Nephron (organoid): ENCODE measurements at regions not wholly inside any gene's neighbourhood (a gene's known extent, or its start where the extent isn't known, plus 50 kb on each side); places are given as distances from the start of the nearest gene placed in this dataset.

Experiments used
- H3K27ac Mint-ChIP-seq, 3 experiments: 2 replicates each; pipeline ENCODE4 v1.8.0; 2020; ENCODE audit warnings: mixed read lengths in 3 of 3, mild to moderate bottlenecking in 2 of 3, moderate library complexity in 1 of 3
- H3K27me3 Mint-ChIP-seq: 2 replicates; pipeline ENCODE4 v1.8.0; 2021; ENCODE audit warnings: low read depth, mild to moderate bottlenecking, moderate library complexity, mixed read lengths
- H3K36me3 Mint-ChIP-seq: 2 replicates; pipeline ENCODE4 v1.8.0; 2020; ENCODE audit warnings: low read depth, mixed read lengths
- H3K4me1 Mint-ChIP-seq: 2 replicates; pipeline ENCODE4 v1.8.0; 2020; ENCODE audit warnings: mixed read lengths
- H3K4me3 Mint-ChIP-seq, 3 experiments: 2 replicates each; pipeline ENCODE4 v1.8.0; 2020; ENCODE audit warnings: mild to moderate bottlenecking in 3 of 3, mixed read lengths in 3 of 3, moderate library complexity in 2 of 3
- H3K9me3 Mint-ChIP-seq: 2 replicates; pipeline ENCODE4 v1.8.0; 2020; ENCODE audit warnings: mixed read lengths
- CTCF ChIP-seq, 3 experiments: fragments of 200-600 bp; sonication (generic); IDR thresholded peaks; one replicate each; pipeline ENCODE4 v1.5.0; 2021; ENCODE audit warnings: antibody characterized with exemption in 3 of 3; ENCODE audit not compliant: unreplicated experiment in 3 of 3

- H3K9me3 Mint-ChIP-seq: no peaks in the 10 kb centered on the region
- no peaks in the 10 kb centered on the region for H3K27me3 Mint-ChIP-seq
- no peaks in the 10 kb centered on the region for H3K36me3 Mint-ChIP-seq
Observed at GRCh38 chr12:21054334-21054733, 76.7 kb upstream of the SLCO1B1 start.

GRCh38 chr12:21065845-21066244 lies 65.1 kb upstream of the SLCO1B1 start:
- Mint-ChIP-seq H3K9me3 (no peaks in the 10 kb centered on the region), H3K4me1 (no peaks in the 10 kb centered on the region), H3K27me3 (no peaks in the 10 kb centered on the region), H3K27ac (no peak overlapping the region), H3K4me3 (no peak overlapping the region), H3K36me3 (no peaks in the 10 kb centered on the region)
- peak; percentile 18 to 47 (median 30) for TF ChIP-seq CTCF (IDR thresholded peaks at IDR 0.05; ENCODE audit: unreplicated experiment in 3 of 3)

More at GRCh38 chr12:21054334-21054733, 76.7 kb upstream of the SLCO1B1 start:
- H3K27ac Mint-ChIP-seq: no peak overlapping the region
- no peak for TF ChIP-seq CTCF (IDR thresholded peaks at IDR 0.05; ENCODE audit: unreplicated experiment in 3 of 3)
- no peaks in the 10 kb centered on the region for H3K4me1 Mint-ChIP-seq
- no peak overlapping the region for H3K4me3 Mint-ChIP-seq

GRCh38 chr12:21073129-21073528 lies 57.9 kb upstream of the SLCO1B1 start:
- H3K4me1 Mint-ChIP-seq: no peaks in the 10 kb centered on the region
- peaks cover 3% of the 10 kb centered on the region for H3K9me3 Mint-ChIP-seq
- H3K36me3 Mint-ChIP-seq: no peaks in the 10 kb centered on the region

GRCh38 chr12:21073822-21074460 lies 57.1 kb upstream of the SLCO1B1 start:
- no peak overlapping the region for H3K27ac Mint-ChIP-seq

More at GRCh38 chr12:21073129-21073528, 57.9 kb upstream of the SLCO1B1 start:
- H3K27me3 Mint-ChIP-seq: no peaks in the 10 kb centered on the region
- no peak overlapping the region for H3K4me3 Mint-ChIP-seq
- no peak overlapping the region for H3K27ac Mint-ChIP-seq
- no peak for TF ChIP-seq CTCF (IDR thresholded peaks at IDR 0.05; ENCODE audit: unreplicated experiment in 3 of 3)

More at GRCh38 chr12:21073822-21074460, 57.1 kb upstream of the SLCO1B1 start:
- Mint-ChIP-seq H3K9me3 (peaks cover 3% of the 10 kb centered on the region), H3K36me3 (no peaks in the 10 kb centered on the region), H3K4me1 (no peaks in the 10 kb centered on the region), H3K27me3 (no peaks in the 10 kb centered on the region), H3K4me3 (no peak overlapping the region)
- no peak for TF ChIP-seq CTCF (IDR thresholded peaks at IDR 0.05; ENCODE audit: unreplicated experiment in 3 of 3)
